ENCODE measurements at regions not wholly inside any gene's neighbourhood (a gene's known extent, or its start where the extent isn't known, plus 50 kb on each side); places are given as distances from the start of the nearest gene placed in this dataset.

DNA sequence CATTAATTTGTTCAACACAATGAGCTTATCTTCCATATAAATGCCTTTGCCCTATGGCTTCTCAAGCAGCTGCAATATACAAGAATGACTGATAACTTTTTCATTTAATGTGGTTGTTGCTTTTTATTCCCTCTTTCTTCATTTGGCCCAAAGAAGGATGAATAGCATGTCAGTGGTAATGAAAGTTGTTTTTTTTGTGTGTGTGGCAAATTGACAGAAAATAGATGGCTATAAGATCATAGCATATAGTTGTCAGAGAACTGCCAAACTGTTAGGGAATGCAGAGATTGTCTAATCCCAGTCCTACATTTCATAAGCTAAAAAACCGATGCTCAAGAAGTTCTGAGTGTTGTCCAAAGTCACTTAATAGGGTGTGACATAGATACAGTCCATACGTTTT lies 244.3 kb downstream of the ACTR3 start:
- no peak for DNase-seq (ENCODE audit: low read depth)

DNA sequence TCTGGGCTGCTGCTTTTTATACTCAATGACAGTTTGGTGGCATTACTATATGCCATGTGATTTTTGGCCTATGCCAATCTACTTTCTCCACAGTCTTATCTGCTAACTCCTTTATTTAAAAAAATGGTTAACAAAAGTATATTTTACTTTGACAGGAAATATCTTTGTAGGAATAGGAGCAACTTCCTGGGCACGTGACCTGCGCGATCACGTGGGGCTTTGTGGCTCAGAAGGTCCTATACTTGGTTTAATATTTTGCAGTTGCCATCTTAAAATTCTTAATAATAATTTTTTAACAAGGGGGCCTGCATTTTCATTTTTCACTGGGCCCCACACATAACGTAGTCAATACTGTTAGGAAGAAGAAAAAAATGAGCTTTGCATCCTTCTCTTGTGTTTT lies 249.7 kb downstream of the ACTR3 start:
- DNase-seq (ENCODE audit: low read depth) = no peak

DNA sequence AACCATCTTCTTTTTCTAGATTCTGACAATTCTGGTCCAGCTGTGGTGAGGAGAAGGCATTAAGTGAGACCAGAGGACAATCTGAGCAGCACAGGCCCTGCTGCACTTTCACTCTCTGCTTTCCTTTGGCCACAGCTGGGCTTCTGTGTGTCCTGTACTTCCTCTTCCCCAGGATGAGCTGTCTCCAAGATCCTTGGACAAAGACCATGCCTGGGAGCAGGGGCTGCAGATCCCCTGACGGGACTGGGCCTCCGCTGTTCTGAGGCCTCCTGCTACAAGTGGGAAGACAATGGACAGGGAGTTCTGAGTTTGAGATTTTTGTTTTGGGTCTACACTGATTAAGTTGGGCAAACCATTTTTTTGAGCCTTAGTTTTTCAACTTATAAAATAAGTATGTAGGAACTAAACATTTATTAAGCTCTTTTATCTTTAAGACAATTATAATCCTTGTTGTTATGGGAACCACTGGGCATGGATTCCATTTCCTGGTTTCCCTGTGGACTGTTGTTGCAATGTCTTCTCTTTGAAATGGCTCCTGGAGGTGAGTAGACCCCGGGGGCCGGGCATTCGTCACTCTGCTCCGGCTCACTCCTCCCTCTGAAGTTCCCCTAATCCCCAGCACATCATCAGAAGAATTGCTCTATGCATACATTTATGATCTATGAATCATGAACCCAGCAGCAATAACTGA lies 266.6 kb downstream of the ACTR3 start:
- DNase-seq (ENCODE audit: low read depth) = no peak

DNA sequence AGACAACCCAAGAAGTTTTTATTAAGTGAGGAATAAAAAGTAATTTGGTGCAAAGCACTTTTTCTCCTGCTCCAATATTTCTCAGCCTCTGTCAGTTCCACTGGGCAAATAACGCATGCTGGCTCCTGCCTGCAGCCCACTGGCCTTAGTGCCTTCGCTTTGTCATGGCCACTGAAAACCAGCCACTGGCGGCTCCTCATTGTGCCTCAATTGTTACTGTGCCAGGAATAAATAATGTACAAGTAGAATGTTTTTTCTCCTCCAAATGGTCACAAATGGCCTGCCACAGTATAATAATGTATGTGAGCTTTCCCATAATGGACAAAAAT lies 267.1 kb downstream of the ACTR3 start:
- DNase-seq (ENCODE audit: low read depth) = no peak

DNA sequence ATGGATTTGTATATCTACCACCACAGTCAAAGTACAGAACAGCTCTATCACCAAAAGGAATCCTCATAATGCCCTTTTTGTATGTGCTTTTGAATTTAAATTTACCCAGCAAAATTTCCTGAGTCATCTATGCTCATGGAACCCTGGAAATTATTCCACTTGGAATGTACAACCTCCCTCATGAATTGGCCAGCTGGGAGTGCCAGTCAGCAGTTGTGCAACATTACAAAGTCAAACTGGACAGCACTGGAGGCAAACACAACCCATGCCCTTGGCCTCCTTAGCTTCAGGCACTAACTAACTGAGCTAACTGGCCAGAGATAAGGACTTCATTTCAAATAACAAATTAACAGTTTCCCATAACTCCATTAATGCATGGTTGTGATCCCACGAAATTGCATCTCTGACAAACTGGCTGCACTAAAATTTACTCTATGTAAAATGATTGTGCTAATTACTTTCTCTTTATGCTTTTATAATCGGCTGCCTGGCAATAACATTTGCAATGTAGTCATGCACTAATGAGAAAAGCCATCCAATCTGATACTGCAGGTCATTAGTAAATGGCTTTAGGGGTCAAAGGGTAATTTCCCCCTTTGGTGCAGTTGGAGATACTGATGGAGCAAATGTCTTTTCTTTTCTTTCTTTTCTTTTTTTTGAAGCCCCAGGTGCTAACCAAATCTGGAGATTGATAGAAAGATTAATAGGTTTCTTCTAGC lies 270.5 kb downstream of the ACTR3 start:
- no peak for DNase-seq (ENCODE audit: low read depth)

DNA sequence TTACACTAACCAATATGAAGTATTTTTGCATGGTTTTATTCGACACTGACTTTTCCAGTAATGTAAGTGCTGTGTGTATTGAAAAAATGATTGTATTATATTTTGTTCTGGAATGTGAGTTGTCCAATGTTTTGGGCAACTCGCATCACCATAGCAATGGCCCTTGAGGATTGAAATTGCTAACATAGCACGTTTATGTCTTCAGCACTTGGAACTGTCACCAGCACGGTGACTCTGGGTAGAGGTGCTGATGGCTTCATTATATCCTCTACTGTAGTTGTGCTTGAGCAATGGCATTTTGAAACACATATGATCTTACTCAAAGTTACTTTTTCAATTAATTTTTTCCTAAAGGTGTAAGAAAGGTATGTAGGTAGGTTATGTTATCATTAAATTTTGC lies 271.5 kb downstream of the ACTR3 start:
- no peak for DNase-seq (ENCODE audit: low read depth)

DNA sequence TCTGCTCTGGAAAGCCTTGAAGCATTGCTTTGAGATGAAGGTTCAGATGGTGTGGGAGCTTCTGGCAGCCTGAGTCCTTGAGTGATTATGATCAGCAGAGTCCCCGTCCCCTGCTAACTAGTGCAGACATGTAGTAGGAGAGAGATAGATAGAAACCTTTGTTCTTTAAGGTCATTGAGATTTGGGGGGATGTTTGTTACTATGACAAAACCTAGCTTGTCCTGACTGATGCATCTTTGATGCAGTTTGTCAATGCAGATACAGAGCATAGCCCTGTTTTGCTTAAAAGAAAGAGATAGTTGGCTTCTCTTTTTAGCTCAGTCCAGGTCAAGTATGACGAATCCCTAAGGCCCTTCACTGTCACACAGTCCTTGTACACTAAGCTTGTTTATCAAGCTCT lies 274.6 kb upstream of the DPP10 start:
- no peak for DNase-seq (ENCODE audit: low read depth)

DNA sequence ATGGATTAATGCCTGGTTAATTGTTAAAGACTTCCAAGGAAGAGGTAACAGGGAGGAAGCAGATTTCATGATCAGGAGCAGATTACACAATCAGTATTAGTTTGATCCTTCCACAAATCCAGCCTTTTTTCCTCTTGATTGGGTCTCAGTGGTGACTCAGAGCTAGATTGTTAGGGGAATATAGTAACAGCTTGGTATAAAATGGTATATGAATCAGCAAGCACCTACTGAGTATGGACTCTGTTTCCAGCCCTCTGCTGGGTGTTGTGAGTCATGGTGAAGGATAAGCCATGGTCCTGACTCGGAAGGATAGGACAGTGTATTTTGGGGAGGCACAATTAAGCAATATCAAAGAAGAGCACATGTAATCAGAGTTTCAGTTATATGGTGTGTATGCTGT lies 272.4 kb upstream of the DPP10 start:
- no peak for DNase-seq (ENCODE audit: low read depth)

DNA sequence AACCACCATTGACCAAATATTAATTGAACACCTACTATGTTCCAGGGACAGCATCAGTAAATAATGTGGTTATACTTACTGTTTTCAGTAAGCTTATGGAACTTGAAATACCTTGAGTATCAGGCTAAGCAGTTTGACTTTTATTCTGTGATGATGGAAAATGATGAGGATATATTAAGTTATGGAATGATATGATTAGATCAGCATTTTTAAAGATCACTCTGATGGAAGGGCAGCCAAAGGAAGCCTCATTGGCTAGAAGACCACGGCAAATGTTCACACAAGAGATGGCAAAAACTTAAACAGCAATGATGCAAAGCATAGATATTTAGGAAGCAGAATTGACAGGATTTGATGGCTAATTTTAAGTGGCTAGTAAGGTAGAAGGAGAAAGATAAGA lies 266.9 kb upstream of the DPP10 start:
- DNase-seq (ENCODE audit: low read depth) = no peak

DNA sequence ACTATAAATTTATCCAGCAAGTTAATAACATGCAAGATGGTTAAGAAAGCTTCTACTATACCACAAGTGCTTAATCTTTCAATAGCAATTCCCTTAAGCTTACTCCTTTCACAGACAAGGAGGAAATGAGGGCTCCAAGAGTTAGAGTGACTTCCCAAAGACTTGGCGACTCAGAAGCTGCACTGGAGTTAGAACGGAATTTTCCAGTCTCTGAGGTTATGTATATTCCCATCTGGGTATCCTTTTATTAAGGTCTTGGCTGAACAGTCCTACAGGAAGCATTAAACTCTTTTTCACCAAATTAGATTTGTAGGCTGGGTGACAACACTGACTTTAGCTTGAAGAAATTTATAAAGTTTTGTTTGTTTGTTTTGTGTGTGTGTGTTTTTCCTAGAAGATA lies 256.9 kb upstream of the DPP10 start:
- DNase-seq (ENCODE audit: low read depth) = no peak

DNA sequence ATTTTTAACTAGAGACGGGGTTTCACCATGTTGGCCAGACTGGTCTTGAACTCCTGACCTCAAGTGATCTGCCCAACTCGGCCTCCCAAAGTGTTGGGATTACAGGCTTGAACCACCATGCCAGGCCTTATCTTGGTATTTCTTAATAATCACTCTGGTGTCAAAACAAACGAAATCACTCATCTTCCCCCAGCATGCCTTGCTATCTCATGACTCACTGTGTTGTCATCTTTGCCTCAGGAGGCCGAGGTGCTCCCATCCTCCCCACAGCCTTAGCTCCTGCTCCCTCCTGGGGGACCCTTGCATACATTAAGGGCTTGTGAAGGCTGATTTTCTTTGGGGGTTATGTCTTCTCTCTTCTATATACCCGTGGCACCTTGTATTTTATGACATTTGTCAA lies 250.1 kb upstream of the DPP10 start:
- DNase-seq (ENCODE audit: low read depth) = peak; percentile 2

DNA sequence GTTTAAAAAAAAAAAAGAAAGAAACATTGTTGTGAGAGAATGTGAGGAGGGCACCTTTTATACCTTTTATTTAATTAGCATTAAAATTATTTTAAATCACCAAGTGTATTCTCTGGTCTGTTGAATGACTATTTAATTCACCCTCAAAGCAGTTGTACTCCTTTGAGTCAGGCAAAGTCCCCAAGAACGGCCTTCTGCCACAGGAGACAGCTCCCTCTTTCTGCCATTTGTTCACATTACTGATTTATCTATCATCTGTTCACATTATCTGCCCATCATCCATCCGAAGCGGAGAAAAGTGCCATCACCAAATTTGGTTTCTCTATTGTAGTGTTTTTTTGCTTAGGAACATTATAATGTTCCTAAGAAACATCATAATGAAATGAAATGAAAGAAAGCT lies 240.7 kb upstream of the DPP10 start:
- no peak for DNase-seq (ENCODE audit: low read depth)

DNA sequence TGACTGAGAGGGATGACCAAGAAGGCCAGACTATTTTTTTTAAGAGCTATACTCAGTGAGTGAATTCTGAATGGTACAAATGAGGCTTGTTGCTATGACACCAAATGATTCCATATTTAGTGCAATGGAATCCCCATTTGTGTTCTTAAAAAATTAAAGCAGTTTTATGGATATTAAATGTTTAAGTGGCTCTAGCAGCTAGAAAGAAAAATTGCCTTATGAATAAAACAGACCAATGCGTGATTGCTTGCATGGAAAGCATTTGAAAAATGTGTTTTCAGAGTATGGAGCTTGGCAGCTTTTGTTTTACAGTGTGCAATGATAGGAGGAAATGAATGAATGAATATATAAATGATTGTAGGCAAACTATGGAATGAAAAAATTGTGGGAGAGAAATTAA lies 238.8 kb upstream of the DPP10 start:
- DNase-seq (ENCODE audit: low read depth) = no peak

DNA sequence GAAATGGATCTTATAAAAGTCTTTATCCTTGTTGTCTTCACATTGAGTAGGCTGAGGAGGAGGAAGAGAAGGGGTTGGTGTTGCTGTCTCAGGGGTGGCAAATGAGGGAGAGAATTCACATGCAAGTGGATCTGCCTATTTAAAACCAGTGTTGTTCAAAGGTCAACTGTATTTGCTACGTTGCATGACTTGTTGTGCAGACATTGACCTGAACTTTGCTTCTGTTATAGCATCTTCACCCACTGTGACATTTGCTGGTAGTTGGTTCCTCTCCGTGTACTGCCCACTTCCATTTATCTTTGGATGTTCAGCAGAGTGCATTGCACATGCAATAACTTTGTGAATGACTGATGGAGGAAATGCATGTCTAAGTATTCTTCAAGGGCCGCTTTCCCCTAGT lies 228.6 kb upstream of the DPP10 start:
- DNase-seq (ENCODE audit: low read depth) = no peak

DNA sequence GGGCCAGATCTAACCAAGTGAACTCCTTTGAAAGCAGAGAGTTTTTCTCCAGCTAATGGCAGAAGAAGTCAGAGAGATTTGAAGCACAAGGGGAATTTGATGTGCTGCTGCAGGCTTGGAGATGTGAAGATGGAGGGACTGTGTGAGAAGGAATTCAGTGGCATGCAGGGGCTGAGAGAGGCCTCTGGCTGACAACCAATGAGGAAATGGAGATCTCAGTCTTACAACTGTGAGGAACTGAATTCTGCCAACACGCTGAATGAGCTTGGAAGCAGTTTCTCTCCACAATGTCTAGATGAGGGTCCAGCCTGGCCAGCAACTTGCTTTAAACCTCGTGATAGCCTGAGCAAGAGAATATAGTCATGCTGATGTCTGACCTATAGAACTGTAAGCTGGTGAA lies 224.1 kb upstream of the DPP10 start:
- DNase-seq (ENCODE audit: low read depth) = no peak

DNA sequence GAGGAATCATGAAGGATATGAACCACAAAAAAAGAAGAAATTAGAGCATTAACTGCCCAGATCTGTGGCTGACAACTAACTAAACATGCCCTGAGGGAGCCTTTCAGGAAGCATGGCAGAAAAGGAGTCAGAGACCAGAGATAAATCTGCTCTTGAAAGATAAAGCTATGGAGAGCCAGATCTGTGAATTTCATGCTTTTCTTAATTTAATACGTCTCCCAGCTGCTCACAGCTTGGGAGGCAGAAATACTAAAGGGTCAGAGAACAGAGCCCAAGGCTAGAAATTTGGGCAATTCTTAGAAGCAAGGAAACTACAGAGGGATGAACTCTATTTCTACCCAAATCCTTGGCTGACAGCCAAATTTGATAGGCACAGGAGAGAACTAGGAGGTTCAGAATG lies 223.0 kb upstream of the DPP10 start:
- no peak for DNase-seq (ENCODE audit: low read depth)

DNA sequence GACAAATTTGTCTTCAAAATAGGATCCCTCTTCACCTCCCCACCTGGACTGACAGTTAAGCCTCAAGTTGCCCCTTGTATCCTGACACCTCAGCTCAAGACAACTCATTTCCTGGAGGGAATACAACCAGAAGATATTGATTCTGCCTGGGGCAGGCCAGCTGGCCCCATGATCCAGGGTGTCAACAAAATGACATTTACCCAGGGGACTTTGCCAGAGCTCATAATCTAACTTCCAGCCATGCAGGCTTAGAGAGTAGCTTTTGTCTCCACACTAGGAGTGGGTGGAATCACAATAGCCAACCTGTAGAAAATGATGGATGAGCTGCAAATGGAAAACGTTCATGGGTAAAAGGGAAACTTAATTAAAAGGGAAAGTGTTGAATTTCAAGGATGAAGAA lies 220.1 kb upstream of the DPP10 start:
- DNase-seq (ENCODE audit: low read depth) = no peak

DNA sequence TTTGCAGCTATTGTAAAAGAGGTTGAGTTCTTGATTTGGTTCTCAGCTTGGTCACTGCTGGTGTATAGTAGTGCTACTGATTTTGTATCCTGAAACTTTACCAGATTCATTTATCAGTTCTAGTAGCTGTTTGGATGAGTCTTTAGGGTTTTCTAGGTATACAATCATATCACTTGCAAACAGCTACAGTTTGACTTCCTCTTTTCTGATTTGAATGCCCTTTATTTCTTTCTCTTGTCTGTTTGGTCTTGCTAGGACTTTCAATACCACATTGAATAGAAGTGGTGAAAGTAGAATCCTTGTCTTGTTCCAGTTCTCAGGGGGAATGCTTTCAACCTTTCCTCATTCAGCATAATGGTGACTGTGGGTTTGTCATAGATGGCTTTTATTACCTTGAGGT lies 210.5 kb upstream of the DPP10 start:
- DNase-seq (ENCODE audit: low read depth) = no peak

DNA sequence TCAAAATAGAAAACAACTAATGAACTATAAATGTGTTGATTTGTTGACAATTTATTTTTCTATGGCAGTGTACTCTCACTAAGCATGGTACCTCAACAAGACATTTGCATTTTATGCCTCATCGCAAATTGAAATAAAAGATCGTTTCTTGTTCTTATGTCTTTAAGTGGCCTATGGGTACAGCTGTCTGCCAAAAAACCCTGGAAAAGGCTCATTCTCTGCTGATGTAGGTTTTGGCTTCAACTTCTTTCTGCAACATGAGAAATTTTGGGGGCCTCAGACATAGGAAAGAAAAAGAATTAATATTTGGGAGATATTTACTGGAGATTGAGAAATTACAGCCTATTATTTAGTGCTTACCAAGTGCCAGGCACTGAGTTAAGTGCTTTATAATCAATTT lies 205.1 kb upstream of the DPP10 start:
- DNase-seq (ENCODE audit: low read depth) = no peak

DNA sequence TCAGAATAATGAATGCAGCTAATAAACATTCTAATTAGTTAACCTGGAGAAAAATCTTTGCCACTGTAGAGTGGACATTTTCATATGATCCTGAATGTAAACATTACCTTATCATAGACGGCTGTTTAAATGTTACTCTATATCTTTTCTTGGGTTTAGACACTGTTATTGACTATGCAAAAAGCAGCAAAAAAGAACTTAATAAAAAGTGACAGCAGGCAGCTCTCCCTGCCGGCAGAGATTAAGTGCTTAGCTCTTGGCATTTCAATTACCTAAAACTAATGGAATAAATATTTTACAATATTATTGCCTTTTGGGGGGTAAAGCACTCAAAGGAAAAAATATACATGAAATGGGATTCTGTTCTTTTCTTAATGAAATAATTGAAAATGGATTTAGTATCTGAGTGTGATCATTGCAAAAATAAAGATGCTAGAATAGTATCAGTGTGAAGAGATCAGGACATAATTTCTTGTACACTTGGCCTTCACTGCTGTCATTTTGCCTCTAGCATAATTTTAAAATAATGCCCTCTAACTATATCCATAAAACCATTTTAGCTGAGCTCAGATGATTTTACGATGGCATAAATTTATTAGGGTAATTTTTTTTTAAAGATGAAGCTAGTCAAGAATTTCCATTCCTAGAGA lies 203.4 kb upstream of the DPP10 start:
- no peak for DNase-seq (ENCODE audit: low read depth)

DNA sequence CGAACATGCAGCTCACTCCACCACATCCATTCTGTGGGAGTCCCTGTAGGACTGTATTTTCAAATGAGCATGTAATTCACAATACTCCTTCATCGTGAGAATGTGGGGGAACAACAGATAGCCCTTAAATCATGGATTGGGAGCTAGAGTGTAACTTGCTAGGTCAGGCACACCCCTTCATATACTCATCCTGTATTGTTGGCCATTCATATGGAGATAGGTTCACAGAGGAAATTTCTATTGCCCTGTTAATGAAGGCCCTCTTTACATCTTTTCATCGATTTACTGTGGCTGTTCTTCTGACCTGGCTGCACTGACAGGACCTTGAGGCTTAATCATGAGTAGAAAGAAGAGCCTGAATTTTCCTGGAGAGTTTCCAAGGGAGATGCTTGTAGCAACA lies 193.8 kb upstream of the DPP10 start:
- DNase-seq (ENCODE audit: low read depth) = no peak

DNA sequence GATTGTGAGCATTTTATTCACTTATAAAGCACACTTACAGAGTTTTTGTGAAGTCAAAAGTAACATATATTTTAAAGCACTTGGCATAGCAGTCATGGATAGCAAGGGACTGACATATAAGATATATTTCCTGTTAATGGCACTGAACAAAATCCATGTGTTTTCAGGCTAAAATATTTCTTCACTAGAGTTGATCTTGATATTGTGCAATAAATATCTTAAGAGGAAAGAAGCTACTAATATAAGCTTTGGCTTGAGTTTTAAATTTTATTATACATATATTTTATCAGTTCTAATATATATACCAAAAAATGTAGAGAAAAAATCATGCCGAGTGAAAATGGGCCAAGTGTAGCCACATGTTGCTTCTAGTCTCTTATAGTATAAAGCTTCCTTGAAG lies 189.7 kb upstream of the DPP10 start:
- DNase-seq (ENCODE audit: low read depth) = no peak

DNA sequence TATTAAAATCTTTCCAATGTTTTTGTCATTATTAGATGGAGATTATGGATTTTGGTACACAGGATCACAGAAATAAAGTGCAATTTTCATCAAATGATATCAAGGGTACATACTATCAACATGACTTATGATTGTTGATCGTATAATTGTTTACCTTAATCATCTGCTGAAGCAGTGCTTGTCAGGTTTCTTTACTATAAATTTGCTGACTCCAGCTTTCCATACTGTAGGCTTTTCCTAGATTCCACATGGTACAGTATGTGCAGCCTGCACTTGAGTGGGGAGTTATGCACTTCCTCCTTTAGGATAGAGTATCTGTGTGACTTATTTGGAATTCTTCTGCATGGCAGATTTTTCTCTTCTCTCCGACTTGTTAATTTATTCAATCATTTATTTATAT lies 187.6 kb upstream of the DPP10 start:
- DNase-seq (ENCODE audit: low read depth) = no peak

DNA sequence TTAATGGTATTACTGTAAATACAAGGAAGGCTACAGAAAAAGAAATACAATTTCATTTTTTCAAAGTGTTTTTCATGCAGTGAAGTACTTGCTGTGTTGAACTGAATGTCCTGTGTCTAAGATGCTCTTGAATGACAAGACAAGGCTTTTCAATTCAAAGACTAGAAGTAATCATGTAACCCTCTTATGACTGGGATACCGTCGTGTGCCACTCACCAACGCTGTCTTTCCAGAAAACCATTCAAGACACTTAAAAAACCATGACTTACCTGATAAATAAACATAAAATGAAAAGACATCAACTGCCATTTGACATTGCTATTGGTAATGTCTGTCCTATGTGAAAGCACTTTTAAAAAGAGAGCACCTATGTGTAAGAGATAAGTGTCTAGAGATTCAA lies 183.1 kb upstream of the DPP10 start:
- no peak for DNase-seq (ENCODE audit: low read depth)

All from Daoy (cell line).